ENCODE measurements at regions not wholly inside any gene's neighbourhood (a gene's known extent, or its start where the extent isn't known, plus 50 kb on each side); places are given as distances from the start of the nearest gene placed in this dataset.

DNA sequence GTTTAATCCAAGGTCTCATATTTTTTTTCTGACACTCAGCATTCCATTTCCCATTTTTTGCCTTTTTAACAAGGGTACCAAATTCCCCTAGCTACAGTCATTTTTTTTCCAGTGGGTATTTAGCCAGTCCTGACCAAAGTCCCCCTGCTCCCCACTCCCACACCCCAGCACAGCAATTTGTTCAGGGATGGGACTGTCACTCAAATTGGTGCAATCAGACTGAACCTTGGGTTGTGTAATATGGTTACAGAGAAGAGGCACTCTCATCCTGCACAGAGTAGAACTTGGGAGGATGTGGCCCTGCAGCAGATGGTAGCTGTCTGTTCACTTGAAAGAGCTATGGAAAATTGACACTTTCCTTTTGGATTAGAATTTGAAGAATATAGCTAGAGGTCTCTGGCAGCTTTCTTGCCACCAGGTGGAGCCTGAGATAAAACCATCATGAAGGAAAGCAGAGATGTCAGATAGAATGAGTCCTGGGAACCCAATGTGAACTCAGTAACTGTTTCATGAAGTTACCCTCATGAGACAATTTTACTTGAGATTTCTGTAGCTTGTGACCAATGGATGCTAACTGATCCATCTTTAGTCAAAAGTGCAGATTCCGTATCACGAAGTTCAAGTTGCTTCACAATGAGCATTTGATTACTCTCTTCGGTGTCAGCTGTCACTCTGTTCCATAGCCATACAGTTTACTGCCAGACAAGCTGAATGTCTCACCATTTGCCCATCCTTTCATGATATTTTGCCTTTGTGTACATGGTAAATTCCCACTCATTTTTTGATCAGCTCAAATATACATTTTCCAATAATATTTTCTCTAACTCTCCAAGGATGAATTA is 394.0 kb upstream of the SYT1 start:
- WGBS, 2 experiments: 89 to 94% methylated on average over 3 of the region's 3 CpGs
- Histone ChIP-seq H3K27ac (ENCODE audit: insufficient read depth, low read depth, low read length, poor library complexity, severe bottlenecking) (no peak overlapping the region), H3K4me1 (ENCODE audit: control insufficient read depth, insufficient read depth, low read length) (no peaks in the 10 kb centered on the region), H3K27me3 (ENCODE audit: control insufficient read depth, insufficient read depth, low read length, poor library complexity, severe bottlenecking) (no peaks in the 10 kb centered on the region), H3K4me3 (ENCODE audit: insufficient read depth, low read depth, low read length) (no peak overlapping the region), H3K36me3 (ENCODE audit: control insufficient read depth, insufficient read depth, low read length) (no peaks in the 10 kb centered on the region), H3K9me3 (ENCODE audit: control insufficient read depth, low read length) (no peaks in the 10 kb centered on the region)

DNA sequence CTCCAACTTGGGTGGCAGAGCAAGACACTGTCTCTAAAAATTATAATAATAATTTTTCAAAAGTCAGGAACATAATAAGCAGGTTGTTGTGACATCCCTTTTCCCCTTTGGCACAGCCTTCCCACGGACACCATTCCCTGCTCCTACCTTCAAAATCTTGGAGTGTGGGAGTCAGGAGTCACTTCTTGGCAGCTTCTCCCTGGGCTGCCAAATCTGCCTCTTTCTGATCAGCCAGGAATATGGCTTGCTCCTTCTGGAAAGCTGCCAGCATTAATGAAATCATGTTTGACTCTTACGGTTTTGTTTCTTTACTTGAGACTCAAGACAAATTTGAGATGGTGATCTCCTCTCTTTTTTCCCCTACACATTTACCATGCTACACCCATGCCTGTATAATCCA is 391.4 kb upstream of the SYT1 start:
- Histone ChIP-seq H3K27ac (ENCODE audit: insufficient read depth, low read depth, low read length, poor library complexity, severe bottlenecking) (no peak overlapping the region), H3K36me3 (ENCODE audit: control insufficient read depth, insufficient read depth, low read length) (no peaks in the 10 kb centered on the region), H3K27me3 (ENCODE audit: control insufficient read depth, insufficient read depth, low read length, poor library complexity, severe bottlenecking) (no peaks in the 10 kb centered on the region), H3K4me1 (ENCODE audit: control insufficient read depth, insufficient read depth, low read length) (no peaks in the 10 kb centered on the region), H3K4me3 (ENCODE audit: insufficient read depth, low read depth, low read length) (no peak overlapping the region), H3K9me3 (ENCODE audit: control insufficient read depth, low read length) (no peaks in the 10 kb centered on the region)
- 93% methylated on average over 2 of the region's 2 CpGs for WGBS, 2 experiments

DNA sequence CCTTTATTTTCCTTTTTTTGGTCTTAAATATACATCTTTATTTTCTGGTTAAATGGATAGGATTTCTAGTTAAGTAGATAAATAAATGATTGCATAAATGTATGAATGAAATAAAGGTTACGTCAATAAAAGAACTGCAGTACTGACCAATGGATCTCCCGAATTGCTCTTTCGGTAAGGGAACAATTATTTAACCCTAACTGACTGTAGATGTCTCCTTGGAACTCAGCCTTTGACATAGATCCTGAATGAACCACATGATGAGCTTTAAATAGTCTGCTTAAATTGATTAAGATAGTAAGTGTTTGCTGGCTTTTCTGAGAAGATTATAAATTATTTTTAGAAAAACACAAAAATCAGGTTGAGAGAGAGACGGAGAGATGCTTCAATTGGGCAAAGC is 391.0 kb upstream of the SYT1 start:
- H3K9me3 ChIP-seq (ENCODE audit: control insufficient read depth, low read length): no peaks in the 10 kb centered on the region
- no peaks in the 10 kb centered on the region for H3K4me1 ChIP-seq (ENCODE audit: control insufficient read depth, insufficient read depth, low read length)
- no peak overlapping the region for H3K27ac ChIP-seq (ENCODE audit: insufficient read depth, low read depth, low read length, poor library complexity, severe bottlenecking)
- 88 to 94% methylated on average over 4 of the region's 4 CpGs for WGBS, 2 experiments
- no peak overlapping the region for H3K4me3 ChIP-seq (ENCODE audit: insufficient read depth, low read depth, low read length)
- no peaks in the 10 kb centered on the region for H3K27me3 ChIP-seq (ENCODE audit: control insufficient read depth, insufficient read depth, low read length, poor library complexity, severe bottlenecking)
- H3K36me3 ChIP-seq (ENCODE audit: control insufficient read depth, insufficient read depth, low read length): no peaks in the 10 kb centered on the region

GRCh38 chr12:78483767-78484315 is 380.7 kb upstream of the SYT1 start:
- Histone ChIP-seq H3K36me3 (ENCODE audit: control insufficient read depth, insufficient read depth, low read length) (no peaks in the 10 kb centered on the region), H3K9me3 (ENCODE audit: control insufficient read depth, low read length) (no peaks in the 10 kb centered on the region), H3K4me3 (ENCODE audit: insufficient read depth, low read depth, low read length) (no peak overlapping the region), H3K4me1 (ENCODE audit: control insufficient read depth, insufficient read depth, low read length) (no peaks in the 10 kb centered on the region), H3K27ac (ENCODE audit: insufficient read depth, low read depth, low read length, poor library complexity, severe bottlenecking) (no peak overlapping the region), H3K27me3 (ENCODE audit: control insufficient read depth, insufficient read depth, low read length, poor library complexity, severe bottlenecking) (no peaks in the 10 kb centered on the region)
- WGBS, 2 experiments: 90 to 92% methylated on average over 8 of the region's 8 CpGs

GRCh38 chr12:78489990-78490389 is 374.6 kb upstream of the SYT1 start:
- WGBS, 2 experiments: 78 to 86% methylated on average over 1 of the region's 1 CpG
- Histone ChIP-seq H3K27me3 (ENCODE audit: control insufficient read depth, insufficient read depth, low read length, poor library complexity, severe bottlenecking) (no peaks in the 10 kb centered on the region), H3K27ac (ENCODE audit: insufficient read depth, low read depth, low read length, poor library complexity, severe bottlenecking) (no peak overlapping the region), H3K36me3 (ENCODE audit: control insufficient read depth, insufficient read depth, low read length) (no peaks in the 10 kb centered on the region), H3K4me3 (ENCODE audit: insufficient read depth, low read depth, low read length) (no peak overlapping the region), H3K9me3 (ENCODE audit: control insufficient read depth, low read length) (no peaks in the 10 kb centered on the region), H3K4me1 (ENCODE audit: control insufficient read depth, insufficient read depth, low read length) (no peaks in the 10 kb centered on the region)

- no peak overlapping the region for H3K27ac ChIP-seq (ENCODE audit: insufficient read depth, low read depth, low read length, poor library complexity, severe bottlenecking)
- no peaks in the 10 kb centered on the region for H3K9me3 ChIP-seq (ENCODE audit: control insufficient read depth, low read length)
- no peaks in the 10 kb centered on the region for H3K27me3 ChIP-seq (ENCODE audit: control insufficient read depth, insufficient read depth, low read length, poor library complexity, severe bottlenecking)
- H3K4me1 ChIP-seq (ENCODE audit: control insufficient read depth, insufficient read depth, low read length): no peaks in the 10 kb centered on the region
- no peaks in the 10 kb centered on the region for H3K36me3 ChIP-seq (ENCODE audit: control insufficient read depth, insufficient read depth, low read length)
- 94 to 95% methylated on average over 1 of the region's 1 CpG for WGBS, 2 experiments
- no peak overlapping the region for H3K4me3 ChIP-seq (ENCODE audit: insufficient read depth, low read depth, low read length)
These were observed 373.7 kb upstream of the SYT1 start for GRCh38 chr12:78490861-78491260.

GRCh38 chr12:78494911-78495310 is 369.7 kb upstream of the SYT1 start:
- Histone ChIP-seq H3K27me3 (ENCODE audit: control insufficient read depth, insufficient read depth, low read length, poor library complexity, severe bottlenecking) (no peaks in the 10 kb centered on the region), H3K27ac (ENCODE audit: insufficient read depth, low read depth, low read length, poor library complexity, severe bottlenecking) (no peak overlapping the region), H3K4me3 (ENCODE audit: insufficient read depth, low read depth, low read length) (no peak overlapping the region), H3K4me1 (ENCODE audit: control insufficient read depth, insufficient read depth, low read length) (no peaks in the 10 kb centered on the region), H3K9me3 (ENCODE audit: control insufficient read depth, low read length) (no peaks in the 10 kb centered on the region), H3K36me3 (ENCODE audit: control insufficient read depth, insufficient read depth, low read length) (no peaks in the 10 kb centered on the region)
- no CpG with 5 or more reads among the region's 1 CpG for WGBS, 2 experiments

- H3K4me1 ChIP-seq (ENCODE audit: control insufficient read depth, insufficient read depth, low read length): no peaks in the 10 kb centered on the region
- no peak overlapping the region for H3K4me3 ChIP-seq (ENCODE audit: insufficient read depth, low read depth, low read length)
- 95 to 100% methylated on average over 1 of the region's 2 CpGs for WGBS, 2 experiments
- no peak overlapping the region for H3K27ac ChIP-seq (ENCODE audit: insufficient read depth, low read depth, low read length, poor library complexity, severe bottlenecking)
- H3K36me3 ChIP-seq (ENCODE audit: control insufficient read depth, insufficient read depth, low read length): no peaks in the 10 kb centered on the region
- no peaks in the 10 kb centered on the region for H3K9me3 ChIP-seq (ENCODE audit: control insufficient read depth, low read length)
- no peaks in the 10 kb centered on the region for H3K27me3 ChIP-seq (ENCODE audit: control insufficient read depth, insufficient read depth, low read length, poor library complexity, severe bottlenecking)
These were observed 362.7 kb upstream of the SYT1 start for GRCh38 chr12:78501825-78502224.

- Histone ChIP-seq H3K4me3 (ENCODE audit: insufficient read depth, low read depth, low read length) (no peak overlapping the region), H3K27me3 (ENCODE audit: control insufficient read depth, insufficient read depth, low read length, poor library complexity, severe bottlenecking) (no peaks in the 10 kb centered on the region), H3K9me3 (ENCODE audit: control insufficient read depth, low read length) (no peaks in the 10 kb centered on the region), H3K4me1 (ENCODE audit: control insufficient read depth, insufficient read depth, low read length) (no peaks in the 10 kb centered on the region), H3K27ac (ENCODE audit: insufficient read depth, low read depth, low read length, poor library complexity, severe bottlenecking) (no peak overlapping the region), H3K36me3 (ENCODE audit: control insufficient read depth, insufficient read depth, low read length) (no peaks in the 10 kb centered on the region)
- 91 to 94% methylated on average over 4 of the region's 4 CpGs for WGBS, 2 experiments
These were observed 345.2 kb upstream of the SYT1 start for GRCh38 chr12:78519422-78519821.

DNA sequence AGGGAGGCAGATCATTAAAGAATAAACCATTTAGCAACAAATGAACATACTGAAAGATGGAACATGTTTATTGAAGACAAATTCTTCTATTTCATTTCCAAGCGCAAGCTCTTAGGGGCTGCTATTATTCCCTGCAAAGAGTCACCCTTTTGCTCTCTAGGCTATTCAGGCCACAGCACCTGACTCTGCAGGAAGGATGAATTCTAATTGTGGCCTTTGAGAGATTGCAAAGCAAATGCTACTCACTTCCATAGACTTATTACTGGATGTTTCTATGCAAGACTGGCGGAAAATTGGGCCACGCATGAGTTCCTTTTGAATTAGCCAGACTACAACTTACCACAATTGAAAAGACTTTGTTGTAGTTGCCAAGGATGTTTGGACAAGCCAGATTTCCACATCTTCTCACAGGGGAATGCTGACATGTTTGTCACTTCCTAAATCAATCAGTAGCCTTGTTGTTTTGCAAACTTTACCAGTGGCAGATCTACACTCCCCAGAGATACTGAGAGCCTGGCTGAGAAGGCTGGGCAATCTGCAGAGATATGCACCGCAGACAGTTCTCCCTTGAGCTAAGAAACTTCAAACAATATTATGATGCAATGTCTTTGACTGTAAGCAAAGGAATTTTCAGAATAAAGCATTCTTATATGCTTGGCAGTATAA is 334.3 kb upstream of the SYT1 start:
- Histone ChIP-seq H3K27ac (ENCODE audit: insufficient read depth, low read depth, low read length, poor library complexity, severe bottlenecking) (no peak overlapping the region), H3K9me3 (ENCODE audit: control insufficient read depth, low read length) (no peaks in the 10 kb centered on the region), H3K4me3 (ENCODE audit: insufficient read depth, low read depth, low read length) (no peak overlapping the region), H3K27me3 (ENCODE audit: control insufficient read depth, insufficient read depth, low read length, poor library complexity, severe bottlenecking) (no peaks in the 10 kb centered on the region), H3K4me1 (ENCODE audit: control insufficient read depth, insufficient read depth, low read length) (peaks cover 15% of the 10 kb centered on the region), H3K36me3 (ENCODE audit: control insufficient read depth, insufficient read depth, low read length) (no peaks in the 10 kb centered on the region)
- WGBS, 2 experiments: 55 to 56% methylated on average over 4 of the region's 4 CpGs
